Liver (tissue), 3 donors: ENCODE measurements at regions not wholly inside any gene's neighbourhood (a gene's known extent, or its start where the extent isn't known, plus 50 kb on each side); places are given as distances from the start of the nearest gene placed in this dataset.

Experiments used
- EGR1 ChIP-seq, 2 donors: IDR thresholded peaks; 2 replicates each; pipeline ENCODE4 v1.6.1; 2016 to 2018; ENCODE audit warnings: antibody characterized with exemption in 2 of 2, low read depth in 2 of 2
- JUND ChIP-seq, 2 donors: IDR thresholded peaks; 2 replicates each; pipeline ENCODE4 v1.6.1; 2016; ENCODE audit warnings: antibody characterized with exemption in 2 of 2
- NR2F2 ChIP-seq: IDR thresholded peaks from 2 replicates; pipeline ENCODE4 v1.6.1; 2016; ENCODE audit warnings: antibody characterized with exemption
- RAD21 ChIP-seq, 2 donors: IDR thresholded peaks; 2 replicates each; pipeline ENCODE4 v1.6.1; 2016; ENCODE audit warnings: antibody characterized with exemption in 2 of 2, mild to moderate bottlenecking in 2 of 2
- RXRA ChIP-seq, 2 donors: IDR thresholded peaks; 2 replicates each; pipeline ENCODE4 v1.6.1; 2017 to 2018; ENCODE audit warnings: antibody characterized with exemption in 2 of 2, mild to moderate bottlenecking in 1 of 2
- SP1 ChIP-seq: IDR thresholded peaks from 2 replicates; pipeline ENCODE4 v1.6.1; 2018; ENCODE audit warnings: antibody characterized with exemption, mild to moderate bottlenecking
- TAF1 ChIP-seq: conservative IDR thresholded peaks from 2 replicates; pipeline ENCODE4 v1.6.1; 2016; ENCODE audit warnings: antibody characterized with exemption, mild to moderate bottlenecking
- YY1 ChIP-seq: IDR thresholded peaks from 2 replicates; pipeline ENCODE4 v1.6.1; 2016; ENCODE audit warnings: antibody characterized with exemption, mild to moderate bottlenecking
- TF ChIP-seq, protein P1 (sequence below): IDR thresholded peaks from 2 replicates; pipeline ENCODE4 v1.6.1; 2016; ENCODE audit warnings: antibody characterized with exemption
- TF ChIP-seq, protein P2 (sequence below): fragments of 150-350 bp; IDR thresholded peaks from 2 replicates; pipeline ENCODE4 v1.5.1; 2017; ENCODE audit warnings: improper control_type of control experiment, low read depth, low read length; ENCODE audit not compliant: missing input control
- TF ChIP-seq, protein P3 (sequence below): IDR thresholded peaks from 2 replicates; pipeline ENCODE4 v1.6.1; 2016; ENCODE audit warnings: antibody characterized with exemption
- TF ChIP-seq, protein P4 (sequence below): IDR thresholded peaks from 2 replicates; pipeline ENCODE4 v1.6.1; 2016; ENCODE audit warnings: antibody characterized with exemption, mild to moderate bottlenecking
- TF ChIP-seq, protein P5 (sequence below): IDR thresholded peaks from 2 replicates; pipeline ENCODE4 v1.6.1; 2016; ENCODE audit warnings: antibody characterized with exemption
- donor health status: healthy.
- donor health status: healthy.

DNA sequence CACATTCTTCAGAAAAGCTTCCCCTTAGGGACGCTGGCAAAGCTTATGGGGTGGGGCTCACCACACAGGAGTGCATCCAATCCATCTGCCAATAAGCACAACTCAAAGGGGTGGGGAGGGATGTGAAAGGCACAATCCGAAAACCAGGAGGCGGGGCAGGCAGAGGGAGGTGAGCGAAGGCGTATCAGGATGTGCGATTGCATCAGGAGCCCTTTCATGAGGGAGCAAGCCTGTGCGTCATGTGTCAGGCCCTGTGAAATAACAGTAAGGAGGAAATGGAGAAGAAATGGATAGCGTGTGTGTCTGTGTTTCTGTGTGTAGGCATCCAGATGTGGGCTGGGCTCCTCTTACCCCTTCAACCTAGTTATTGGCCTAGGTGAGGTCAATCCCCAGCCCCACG, 382.4 kb upstream of the CDH4 start:
- TF ChIP-seq, protein P1, sequence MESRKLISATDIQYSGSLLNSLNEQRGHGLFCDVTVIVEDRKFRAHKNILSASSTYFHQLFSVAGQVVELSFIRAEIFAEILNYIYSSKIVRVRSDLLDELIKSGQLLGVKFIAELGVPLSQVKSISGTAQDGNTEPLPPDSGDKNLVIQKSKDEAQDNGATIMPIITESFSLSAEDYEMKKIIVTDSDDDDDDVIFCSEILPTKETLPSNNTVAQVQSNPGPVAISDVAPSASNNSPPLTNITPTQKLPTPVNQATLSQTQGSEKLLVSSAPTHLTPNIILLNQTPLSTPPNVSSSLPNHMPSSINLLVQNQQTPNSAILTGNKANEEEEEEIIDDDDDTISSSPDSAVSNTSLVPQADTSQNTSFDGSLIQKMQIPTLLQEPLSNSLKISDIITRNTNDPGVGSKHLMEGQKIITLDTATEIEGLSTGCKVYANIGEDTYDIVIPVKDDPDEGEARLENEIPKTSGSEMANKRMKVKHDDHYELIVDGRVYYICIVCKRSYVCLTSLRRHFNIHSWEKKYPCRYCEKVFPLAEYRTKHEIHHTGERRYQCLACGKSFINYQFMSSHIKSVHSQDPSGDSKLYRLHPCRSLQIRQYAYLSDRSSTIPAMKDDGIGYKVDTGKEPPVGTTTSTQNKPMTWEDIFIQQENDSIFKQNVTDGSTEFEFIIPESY, result no peak
- TF ChIP-seq TAF1 (no peak), JUND (IDR thresholded peaks at IDR 0.05) (no peak), RAD21 (IDR thresholded peaks at IDR 0.05) (no peak), EGR1 (IDR thresholded peaks at IDR 0.05; ENCODE audit: low read depth in 2 of 2) (no peak), YY1 (no peak), SP1 (no peak), RXRA (IDR thresholded peaks at IDR 0.05) (no peak), NR2F2 (no peak)
- TF ChIP-seq, protein P2, sequence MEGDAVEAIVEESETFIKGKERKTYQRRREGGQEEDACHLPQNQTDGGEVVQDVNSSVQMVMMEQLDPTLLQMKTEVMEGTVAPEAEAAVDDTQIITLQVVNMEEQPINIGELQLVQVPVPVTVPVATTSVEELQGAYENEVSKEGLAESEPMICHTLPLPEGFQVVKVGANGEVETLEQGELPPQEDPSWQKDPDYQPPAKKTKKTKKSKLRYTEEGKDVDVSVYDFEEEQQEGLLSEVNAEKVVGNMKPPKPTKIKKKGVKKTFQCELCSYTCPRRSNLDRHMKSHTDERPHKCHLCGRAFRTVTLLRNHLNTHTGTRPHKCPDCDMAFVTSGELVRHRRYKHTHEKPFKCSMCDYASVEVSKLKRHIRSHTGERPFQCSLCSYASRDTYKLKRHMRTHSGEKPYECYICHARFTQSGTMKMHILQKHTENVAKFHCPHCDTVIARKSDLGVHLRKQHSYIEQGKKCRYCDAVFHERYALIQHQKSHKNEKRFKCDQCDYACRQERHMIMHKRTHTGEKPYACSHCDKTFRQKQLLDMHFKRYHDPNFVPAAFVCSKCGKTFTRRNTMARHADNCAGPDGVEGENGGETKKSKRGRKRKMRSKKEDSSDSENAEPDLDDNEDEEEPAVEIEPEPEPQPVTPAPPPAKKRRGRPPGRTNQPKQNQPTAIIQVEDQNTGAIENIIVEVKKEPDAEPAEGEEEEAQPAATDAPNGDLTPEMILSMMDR, result no peak
- TF ChIP-seq, protein P3, sequence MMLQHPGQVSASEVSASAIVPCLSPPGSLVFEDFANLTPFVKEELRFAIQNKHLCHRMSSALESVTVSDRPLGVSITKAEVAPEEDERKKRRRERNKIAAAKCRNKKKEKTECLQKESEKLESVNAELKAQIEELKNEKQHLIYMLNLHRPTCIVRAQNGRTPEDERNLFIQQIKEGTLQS, result no peak
- TF ChIP-seq, protein P4, sequence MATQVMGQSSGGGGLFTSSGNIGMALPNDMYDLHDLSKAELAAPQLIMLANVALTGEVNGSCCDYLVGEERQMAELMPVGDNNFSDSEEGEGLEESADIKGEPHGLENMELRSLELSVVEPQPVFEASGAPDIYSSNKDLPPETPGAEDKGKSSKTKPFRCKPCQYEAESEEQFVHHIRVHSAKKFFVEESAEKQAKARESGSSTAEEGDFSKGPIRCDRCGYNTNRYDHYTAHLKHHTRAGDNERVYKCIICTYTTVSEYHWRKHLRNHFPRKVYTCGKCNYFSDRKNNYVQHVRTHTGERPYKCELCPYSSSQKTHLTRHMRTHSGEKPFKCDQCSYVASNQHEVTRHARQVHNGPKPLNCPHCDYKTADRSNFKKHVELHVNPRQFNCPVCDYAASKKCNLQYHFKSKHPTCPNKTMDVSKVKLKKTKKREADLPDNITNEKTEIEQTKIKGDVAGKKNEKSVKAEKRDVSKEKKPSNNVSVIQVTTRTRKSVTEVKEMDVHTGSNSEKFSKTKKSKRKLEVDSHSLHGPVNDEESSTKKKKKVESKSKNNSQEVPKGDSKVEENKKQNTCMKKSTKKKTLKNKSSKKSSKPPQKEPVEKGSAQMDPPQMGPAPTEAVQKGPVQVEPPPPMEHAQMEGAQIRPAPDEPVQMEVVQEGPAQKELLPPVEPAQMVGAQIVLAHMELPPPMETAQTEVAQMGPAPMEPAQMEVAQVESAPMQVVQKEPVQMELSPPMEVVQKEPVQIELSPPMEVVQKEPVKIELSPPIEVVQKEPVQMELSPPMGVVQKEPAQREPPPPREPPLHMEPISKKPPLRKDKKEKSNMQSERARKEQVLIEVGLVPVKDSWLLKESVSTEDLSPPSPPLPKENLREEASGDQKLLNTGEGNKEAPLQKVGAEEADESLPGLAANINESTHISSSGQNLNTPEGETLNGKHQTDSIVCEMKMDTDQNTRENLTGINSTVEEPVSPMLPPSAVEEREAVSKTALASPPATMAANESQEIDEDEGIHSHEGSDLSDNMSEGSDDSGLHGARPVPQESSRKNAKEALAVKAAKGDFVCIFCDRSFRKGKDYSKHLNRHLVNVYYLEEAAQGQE, result no peak
- TF ChIP-seq, protein P5, sequence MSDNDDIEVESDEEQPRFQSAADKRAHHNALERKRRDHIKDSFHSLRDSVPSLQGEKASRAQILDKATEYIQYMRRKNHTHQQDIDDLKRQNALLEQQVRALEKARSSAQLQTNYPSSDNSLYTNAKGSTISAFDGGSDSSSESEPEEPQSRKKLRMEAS, result no peak
